HG03432 (cell line): ENCODE measurements at regions not wholly inside any gene's neighbourhood (a gene's known extent, or its start where the extent isn't known, plus 50 kb on each side); places are given as distances from the start of the nearest gene placed in this dataset.
"Not testable (repeated sequence)": the region's sequence is repeated elsewhere in the genome, so short reads cannot be mapped to it uniquely, and the experiment has no call there.

Source experiments
- ATAC-seq: cut with Tn5 transposase; IDR thresholded peaks from one replicate; pipeline ENCODE4 v1.9.1; 2021; ENCODE audit warnings: mild to moderate bottlenecking, moderate library complexity; ENCODE audit not compliant: unreplicated experiment

DNA sequence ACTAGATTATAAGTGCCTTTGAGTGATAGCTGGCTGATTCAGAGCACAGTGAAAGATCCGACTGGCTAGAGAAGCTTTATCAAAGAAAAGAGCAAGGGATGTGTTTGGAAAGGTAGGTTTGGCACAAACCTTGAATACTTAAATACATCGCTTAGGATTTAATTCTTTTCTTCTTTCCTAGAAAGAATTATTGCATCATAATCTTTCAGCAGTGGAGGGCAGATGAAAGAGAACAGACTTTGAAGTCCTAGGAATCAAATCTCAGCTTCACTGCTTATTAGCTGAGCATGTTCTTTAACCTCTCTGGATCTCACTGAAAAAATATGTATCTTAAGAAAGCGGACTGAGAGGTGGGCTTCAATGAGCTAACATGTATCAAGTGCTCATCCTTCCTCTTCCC lies 122.8 kb downstream of the ZNF365 start:
- no peak for ATAC-seq

DNA sequence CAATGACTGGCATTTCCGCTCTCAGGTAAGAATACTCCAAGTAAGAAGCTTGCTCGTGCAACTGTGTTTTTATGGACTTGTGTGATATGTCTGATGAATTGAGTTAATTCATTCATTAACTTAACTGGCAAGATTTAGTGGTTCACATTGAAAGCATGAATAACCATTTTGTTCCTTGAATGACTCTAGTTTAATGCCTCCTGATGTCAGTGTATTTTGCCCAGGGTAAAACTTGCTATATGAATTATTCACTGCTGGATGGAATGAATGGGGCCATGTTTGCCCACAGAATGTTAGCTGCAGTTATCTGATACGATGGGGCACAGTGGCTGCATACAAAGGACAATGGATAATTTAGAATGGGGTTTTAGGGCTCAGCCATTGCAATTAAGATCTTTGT lies 124.1 kb downstream of the ZNF365 start:
- no peak for ATAC-seq

DNA sequence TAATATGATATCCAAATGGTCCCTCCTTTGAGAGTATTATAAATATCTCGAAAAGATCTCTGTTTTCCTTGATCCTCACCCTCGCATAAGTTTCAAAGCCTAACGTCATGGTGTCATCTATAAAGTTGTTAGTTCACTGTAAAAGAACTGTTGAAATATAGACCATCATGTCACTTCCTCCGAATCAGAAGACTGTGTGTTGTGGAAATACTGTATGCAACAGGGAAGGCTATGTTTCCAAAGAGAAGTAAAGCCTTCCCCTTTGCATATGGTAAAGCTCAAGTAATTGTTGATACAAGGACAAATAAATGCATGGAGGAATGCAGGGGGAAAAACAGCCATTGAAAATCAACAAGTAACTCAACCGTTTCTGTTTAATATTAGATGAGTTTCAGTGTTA lies 125.9 kb downstream of the ZNF365 start:
- ATAC-seq, result not testable (repeated sequence)

GRCh38 chr10:62501547-62501946 lies 127.4 kb downstream of the ZNF365 start:
- ATAC-seq, result no peak

DNA sequence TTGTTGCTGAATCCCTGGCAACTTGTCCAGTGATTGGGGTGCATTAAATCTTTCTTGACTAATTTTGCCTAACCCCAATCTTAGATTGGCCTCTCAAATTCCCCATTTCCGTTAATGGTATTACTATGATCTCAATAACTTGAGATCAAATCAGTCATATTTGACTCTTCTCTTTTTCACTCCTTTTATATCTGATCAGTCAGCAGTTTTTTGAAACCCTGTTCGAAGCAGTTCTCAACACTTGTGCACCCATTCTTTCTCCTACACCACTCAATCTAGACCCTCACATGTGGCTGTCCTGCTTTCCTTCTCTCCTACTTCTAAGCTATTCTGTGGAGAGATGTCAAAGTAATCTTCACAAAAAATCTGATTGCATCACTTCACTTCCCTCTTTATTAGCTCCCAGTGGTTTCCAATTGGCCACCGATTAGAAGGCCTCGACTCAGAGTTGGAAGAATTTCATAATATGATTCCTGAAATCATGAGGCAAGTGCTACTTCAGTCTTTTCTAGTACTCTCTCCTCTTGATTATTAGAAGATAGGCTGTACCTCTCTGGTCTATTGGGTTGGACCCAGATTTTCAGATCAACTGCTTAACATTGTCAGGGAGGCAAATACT lies 128.9 kb downstream of the ZNF365 start:
- no peak for ATAC-seq

GRCh38 chr10:62503872-62504271 lies 129.7 kb downstream of the ZNF365 start:
- no peak for ATAC-seq

GRCh38 chr10:62506371-62506770 lies 132.2 kb downstream of the ZNF365 start:
- no peak for ATAC-seq

DNA sequence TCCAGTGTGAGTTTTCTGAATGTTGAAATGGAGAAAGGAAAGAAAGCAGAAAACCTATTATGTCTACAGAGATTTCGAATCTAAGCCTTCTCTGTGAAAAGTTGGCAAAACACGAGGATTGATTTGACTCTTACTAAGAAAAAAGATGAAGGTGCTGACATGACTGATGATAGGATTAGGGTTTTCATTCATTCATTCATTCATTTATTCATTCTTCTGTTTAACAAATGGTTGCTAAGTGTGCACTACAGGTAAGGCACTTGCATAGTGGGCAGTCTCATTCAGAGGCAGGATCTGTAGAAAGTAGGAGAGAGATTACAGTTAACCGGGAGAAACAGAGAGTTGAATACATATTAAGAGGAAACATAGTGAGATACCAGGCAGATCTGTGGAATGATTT lies 137.1 kb downstream of the ZNF365 start:
- peak; percentile 30 for ATAC-seq

DNA sequence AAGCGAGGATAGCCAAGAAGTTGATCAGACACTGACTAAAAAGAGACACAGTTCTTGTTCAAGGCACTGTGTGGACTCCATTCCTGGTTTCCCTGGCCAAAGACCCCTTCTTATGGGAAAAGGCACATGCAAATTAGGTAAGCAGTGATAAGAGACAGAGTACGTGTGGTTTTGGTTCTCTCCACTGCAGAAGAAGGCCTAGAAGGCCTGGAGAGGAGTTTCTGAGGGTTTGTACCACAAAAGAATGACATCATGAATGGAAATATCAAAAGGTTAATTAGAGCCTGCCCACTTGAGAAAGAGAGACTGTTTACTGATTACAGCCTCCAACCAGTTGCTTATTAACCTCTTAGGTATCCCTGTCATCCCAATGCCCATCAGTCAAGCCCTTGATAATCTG lies 137.5 kb downstream of the ZNF365 start:
- peak; percentile 96 for ATAC-seq

- ATAC-seq, result no peak
Measured at GRCh38 chr10:62512732-62513475, 138.7 kb downstream of the ZNF365 start.

GRCh38 chr10:62514079-62514693 lies 140.0 kb downstream of the ZNF365 start:
- peak; percentile 37 for ATAC-seq

DNA sequence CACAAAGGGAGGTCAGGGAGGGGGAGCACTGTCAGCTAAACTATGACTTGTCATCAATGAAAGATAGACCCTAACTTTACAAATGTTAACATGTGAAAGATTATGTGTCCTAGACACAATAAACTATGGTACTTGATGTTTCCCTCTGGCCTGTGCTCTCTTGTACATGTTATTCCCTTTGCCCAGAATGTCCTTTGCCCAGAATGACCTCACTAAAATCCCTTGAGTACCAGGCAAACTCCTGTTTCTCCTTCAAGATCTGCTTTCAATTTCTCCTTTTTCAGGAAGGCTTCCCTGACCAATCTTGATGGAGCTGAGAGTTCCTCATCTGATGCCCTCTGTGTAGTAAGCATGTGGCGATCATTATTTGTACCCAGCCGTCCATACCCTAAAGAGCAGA lies 143.1 kb downstream of the ZNF365 start:
- ATAC-seq, result no peak

DNA sequence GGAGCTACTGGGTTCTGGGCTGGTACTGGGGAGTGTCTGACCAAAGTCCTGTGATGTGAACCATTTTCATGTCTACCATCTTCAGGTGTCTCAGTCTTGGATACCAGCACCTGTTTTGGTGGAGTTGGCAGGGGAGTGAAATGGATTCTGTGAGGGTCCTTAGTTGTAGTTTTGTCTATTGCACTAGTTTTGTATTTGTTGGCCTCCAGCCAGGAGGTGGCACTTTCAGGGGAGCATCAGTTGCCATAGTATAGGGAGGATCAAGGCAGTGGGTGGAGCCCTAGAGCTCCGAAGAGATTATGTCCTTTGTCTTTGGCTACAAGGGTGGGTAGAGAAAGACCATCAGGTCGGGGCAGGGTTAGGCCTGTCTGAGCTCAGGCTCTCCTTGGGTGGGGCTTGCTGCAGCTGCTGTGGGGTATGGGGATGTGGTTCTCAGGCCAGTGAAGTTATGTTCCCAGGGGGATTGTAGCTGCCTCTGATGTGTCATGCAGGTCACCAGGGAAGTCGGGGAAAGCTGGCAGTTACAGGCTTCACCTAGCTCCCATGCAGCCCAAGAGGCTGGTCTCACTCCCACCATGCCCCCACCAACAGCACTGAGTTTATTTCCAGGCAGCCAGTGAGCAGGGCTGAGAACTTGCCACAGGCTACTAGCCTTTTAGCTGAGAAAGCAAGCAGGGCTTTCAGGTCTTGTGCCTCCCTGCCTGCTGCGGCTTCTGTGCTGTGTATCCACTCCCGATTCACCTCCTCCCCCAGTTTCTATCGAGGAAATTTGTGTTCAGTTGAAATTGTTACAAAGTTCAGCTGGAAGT lies 153.1 kb downstream of the ZNF365 start:
- peak; percentile 70 for ATAC-seq

DNA sequence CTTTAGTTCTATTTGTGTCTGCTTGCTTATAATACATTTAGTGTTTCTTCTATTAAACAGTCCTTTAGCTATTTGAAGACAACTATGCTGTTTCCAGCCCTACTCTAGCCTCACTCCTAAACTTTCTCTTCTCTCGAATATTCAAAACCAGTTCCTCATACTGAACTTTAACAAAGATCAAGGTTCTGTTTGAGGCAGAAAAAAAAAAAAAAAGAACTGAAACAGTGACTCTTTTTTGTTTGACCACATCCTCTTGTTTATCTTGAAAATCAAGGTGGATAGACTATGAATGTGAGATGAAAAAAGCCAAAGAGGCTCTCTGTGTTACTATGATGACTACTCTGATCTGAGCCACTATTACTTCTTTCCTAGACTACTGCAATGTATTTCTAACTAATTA lies 154.3 kb downstream of the ZNF365 start:
- ATAC-seq, result peak; percentile 89

GRCh38 chr10:62529396-62529795 lies 155.2 kb downstream of the ZNF365 start:
- ATAC-seq, result no peak

- ATAC-seq, result no peak
Measured at GRCh38 chr10:62534031-62534430, 159.9 kb downstream of the ZNF365 start.

DNA sequence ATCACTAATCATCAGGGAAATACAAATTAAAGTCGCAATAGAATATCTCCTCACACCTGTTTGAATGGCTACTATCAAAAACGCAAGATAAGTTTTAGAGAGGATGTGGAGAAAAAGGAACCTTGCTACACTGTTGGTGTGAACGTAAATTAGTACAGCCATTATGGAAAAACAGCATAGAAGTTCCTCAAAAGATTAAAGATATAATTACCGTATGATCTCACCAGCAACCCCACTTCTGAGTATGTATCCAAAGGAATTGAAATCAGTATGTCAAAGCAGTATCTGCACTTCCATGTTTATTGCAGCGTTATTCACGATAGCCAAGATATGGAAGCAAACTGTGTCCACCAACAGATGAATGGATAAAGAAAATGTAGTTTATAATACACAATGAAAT lies 164.4 kb downstream of the ZNF365 start:
- ATAC-seq, result no peak

DNA sequence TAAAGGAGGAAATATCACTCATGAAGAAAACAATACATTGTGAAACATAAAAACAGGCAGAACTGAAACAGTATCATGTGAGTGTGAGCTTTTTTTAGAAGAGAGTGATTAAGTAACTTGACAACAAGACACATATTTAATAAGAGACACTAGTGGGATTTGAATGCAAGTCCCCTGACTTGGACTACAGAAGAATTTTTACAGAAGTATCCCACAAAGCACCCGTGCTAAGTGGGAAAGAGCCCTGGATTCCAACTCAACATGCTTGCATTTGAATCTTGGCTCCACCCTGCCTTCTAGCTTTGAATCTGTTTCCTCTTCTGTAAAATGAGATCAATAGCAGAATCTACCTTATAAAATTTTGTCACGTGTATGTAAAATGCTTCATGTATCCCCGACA lies 166.2 kb downstream of the ZNF365 start:
- ATAC-seq, result peak; percentile 64

GRCh38 chr10:62541811-62542210 lies 167.6 kb downstream of the ZNF365 start:
- no peak for ATAC-seq

DNA sequence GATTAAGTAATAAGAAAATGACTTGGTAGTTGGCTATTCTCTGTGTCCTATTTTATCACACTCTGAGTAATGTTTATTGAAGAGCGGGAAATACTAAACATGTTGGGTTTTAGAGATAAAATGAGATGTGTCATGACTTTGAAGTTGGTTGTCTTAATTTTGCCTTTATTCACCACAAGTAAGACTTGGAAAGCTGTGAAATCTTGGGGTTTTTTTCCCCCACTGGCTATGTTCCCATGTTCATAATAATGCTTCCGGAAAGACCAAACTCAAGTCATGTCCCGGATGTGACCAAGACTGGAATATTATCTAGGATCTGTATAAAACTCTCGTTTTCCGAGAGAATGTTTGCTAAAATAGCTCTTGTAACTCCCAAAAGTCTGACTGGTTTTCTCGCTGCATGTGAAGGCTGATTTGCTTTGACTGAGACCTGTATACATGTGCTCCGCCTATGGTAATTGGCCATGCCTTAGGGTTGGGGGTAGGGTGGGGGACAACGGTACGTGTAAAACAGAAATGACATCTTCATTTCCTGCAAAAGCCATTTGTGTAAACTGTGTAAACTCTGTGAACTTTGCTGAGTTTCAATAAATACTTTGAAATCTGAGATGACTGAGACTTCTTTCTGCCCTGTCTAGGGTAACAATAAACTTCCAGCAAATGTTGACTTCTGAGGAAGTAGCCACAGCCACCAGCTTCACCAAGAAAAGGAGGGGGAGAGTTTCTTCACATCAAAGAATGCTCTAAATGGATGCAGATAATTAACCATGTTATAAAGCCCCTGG lies 169.6 kb downstream of the ZNF365 start:
- no peak for ATAC-seq
